H9 (cell line): ENCODE measurements at regions not wholly inside any gene's neighbourhood (a gene's known extent, or its start where the extent isn't known, plus 50 kb on each side); places are given as distances from the start of the nearest gene placed in this dataset.

ENCODE experiments used
- DNase-seq: peaks from one replicate; pipeline ENCODE4 v3.0.0-alpha.2; 2017
- H2AFZ ChIP-seq: one replicate; pipeline ENCODE4 v1.6.1; 2013; ENCODE audit warnings: mild to moderate bottlenecking, low read length, control low read depth, moderate library complexity
- H2AK5ac ChIP-seq: 2 replicates; pipeline ENCODE4 v1.6.1; 2013; ENCODE audit warnings: low read length, control low read depth, mixed read lengths; ENCODE audit not compliant: insufficient read length
- H2BK120ac ChIP-seq: one replicate; pipeline ENCODE4 v1.6.1; 2013; ENCODE audit warnings: low read depth, mild to moderate bottlenecking, low read length, control low read depth, inconsistent platforms; ENCODE audit not compliant: poor library complexity, severe bottlenecking
- H2BK12ac ChIP-seq: 2 replicates; pipeline ENCODE4 v1.6.1; 2013; ENCODE audit warnings: low read length, control low read depth, mixed read lengths, low read depth; ENCODE audit not compliant: insufficient read length
- H2BK15ac ChIP-seq: 2 replicates; pipeline ENCODE4 v1.6.1; 2013; ENCODE audit warnings: low read depth, low read length, control low read depth
- H2BK20ac ChIP-seq: one replicate; pipeline ENCODE4 v1.6.1; 2013; ENCODE audit warnings: low read depth, mild to moderate bottlenecking, low read length, control low read depth, inconsistent platforms; ENCODE audit not compliant: poor library complexity, severe bottlenecking
- H2BK5ac ChIP-seq: 2 replicates; pipeline ENCODE4 v1.6.1; 2013; ENCODE audit warnings: low read length, control low read depth, mixed read lengths; ENCODE audit not compliant: insufficient read length
- H3K14ac ChIP-seq: 2 replicates; pipeline ENCODE4 v1.6.1; 2013; ENCODE audit warnings: low read length, control low read depth; ENCODE audit not compliant: insufficient read depth
- H3K18ac ChIP-seq: 2 replicates; pipeline ENCODE4 v1.6.1; 2013; ENCODE audit warnings: low read depth, mild to moderate bottlenecking, mixed read lengths, low read length, control low read depth; ENCODE audit not compliant: insufficient read length
- H3K23ac ChIP-seq: 2 replicates; pipeline ENCODE4 v1.6.1; 2013; ENCODE audit warnings: low read length, control low read depth, mixed read lengths, low read depth; ENCODE audit not compliant: insufficient read length
- H3K23me2 ChIP-seq: 2 replicates; pipeline ENCODE4 v1.6.1; 2013; ENCODE audit warnings: low read depth, mild to moderate bottlenecking, mixed read lengths, low read length, control low read depth; ENCODE audit not compliant: insufficient read length, poor library complexity, severe bottlenecking
- H3K27ac ChIP-seq: 2 replicates; pipeline ENCODE4 v1.5.1; 2013; ENCODE audit warnings: low read length, control low read depth, mixed read lengths, low read depth; ENCODE audit not compliant: insufficient read length
- H3K27me3 ChIP-seq: 2 replicates; pipeline ENCODE4 v1.6.1; 2013; ENCODE audit warnings: low read length, control low read depth, inconsistent platforms; ENCODE audit not compliant: insufficient read depth
- H3K4ac ChIP-seq: 2 replicates; pipeline ENCODE4 v1.6.1; 2013; ENCODE audit warnings: low read depth, mild to moderate bottlenecking, control low read depth, inconsistent platforms, low read length, moderate library complexity
- H3K4me1 ChIP-seq: 2 replicates; pipeline ENCODE4 v1.6.1; 2013; ENCODE audit warnings: low read length, control low read depth, inconsistent platforms; ENCODE audit not compliant: insufficient read depth
- H3K4me2 ChIP-seq: 2 replicates; pipeline ENCODE4 v1.6.1; 2013; ENCODE audit warnings: low read length, control low read depth, mixed read lengths; ENCODE audit not compliant: insufficient read length, insufficient read depth
- H3K56ac ChIP-seq: 2 replicates; pipeline ENCODE4 v1.6.1; 2013; ENCODE audit warnings: low read depth, mild to moderate bottlenecking, mixed read lengths, low read length, control low read depth; ENCODE audit not compliant: insufficient read length
- H3K79me1 ChIP-seq: 2 replicates; pipeline ENCODE4 v1.6.1; 2013; ENCODE audit warnings: low read depth, mild to moderate bottlenecking, moderate library complexity, low read length, control low read depth, inconsistent platforms; ENCODE audit not compliant: insufficient read depth, poor library complexity, severe bottlenecking
- H3K79me2 ChIP-seq: 2 replicates; pipeline ENCODE4 v1.6.1; 2013; ENCODE audit warnings: low read length, control low read depth, inconsistent platforms; ENCODE audit not compliant: insufficient read depth
- H3K9ac ChIP-seq: 2 replicates; pipeline ENCODE4 v1.6.1; 2013; ENCODE audit warnings: low read length, control low read depth, mixed read lengths; ENCODE audit not compliant: insufficient read length; ENCODE audit errors: extremely low read depth
- H3K9me3 ChIP-seq: one replicate; pipeline ENCODE4 v1.6.1; 2013; ENCODE audit warnings: low read depth, low read length, inconsistent platforms; ENCODE audit not compliant: control insufficient read depth
- H3T11ph ChIP-seq: one replicate; pipeline ENCODE4 v1.6.1; 2013; ENCODE audit warnings: mild to moderate bottlenecking, low read length, control low read depth, inconsistent platforms
- H4K20me1 ChIP-seq: one replicate; pipeline ENCODE4 v1.6.1; 2013; ENCODE audit not compliant: control insufficient read depth, insufficient read length, insufficient read depth
- H4K5ac ChIP-seq: 2 replicates; pipeline ENCODE4 v1.6.1; 2013; ENCODE audit warnings: low read depth, mild to moderate bottlenecking, mixed read lengths, low read length, control low read depth; ENCODE audit not compliant: insufficient read length
- H4K8ac ChIP-seq: replicated peaks from 2 replicates; pipeline ENCODE4 v1.6.1; 2013; ENCODE audit warnings: low read length, control low read depth, mixed read lengths, low read depth; ENCODE audit not compliant: insufficient read length
- H4K91ac ChIP-seq: 2 replicates; pipeline ENCODE4 v1.6.1; 2013; ENCODE audit warnings: low read depth, mild to moderate bottlenecking, moderate library complexity, mixed read lengths, low read length, control low read depth; ENCODE audit not compliant: insufficient read length
- H3K27ac Mint-ChIP-seq, 3 experiments: 2 replicates in 2 of 3; 3 replicates in 1 of 3; pipeline ENCODE4 v1.8.0; 2020 to 2021; ENCODE audit warnings: mixed read lengths in 3 of 3, mild to moderate bottlenecking in 1 of 3, moderate library complexity in 1 of 3
- H3K27me3 Mint-ChIP-seq: 2 replicates; pipeline ENCODE4 v1.8.0; 2021; ENCODE audit warnings: low read depth, mild to moderate bottlenecking, moderate library complexity, mixed read lengths
- H3K36me3 Mint-ChIP-seq, 3 experiments: 2 replicates in 2 of 3; 3 replicates in 1 of 3; pipeline ENCODE4 v1.8.0; 2020 to 2021; ENCODE audit warnings: low read depth in 3 of 3, mixed read lengths in 3 of 3; ENCODE audit not compliant: insufficient read depth in 1 of 3
- H3K4me1 Mint-ChIP-seq, 2 experiments: 2 replicates each; pipeline ENCODE4 v1.8.0; 2020; ENCODE audit warnings: mixed read lengths in 2 of 2
- H3K4me3 Mint-ChIP-seq, 2 experiments: 2 replicates in 1 of 2; 3 replicates in 1 of 2; pipeline ENCODE4 v1.8.0; 2020 to 2021; ENCODE audit warnings: mild to moderate bottlenecking in 2 of 2, mixed read lengths in 2 of 2, moderate library complexity in 1 of 2
- H3K9me3 Mint-ChIP-seq, 2 experiments: 2 replicates in 1 of 2; 3 replicates in 1 of 2; pipeline ENCODE4 v1.8.0; 2020; ENCODE audit warnings: mild to moderate bottlenecking in 2 of 2, mixed read lengths in 2 of 2, moderate library complexity in 1 of 2
- TF ChIP-seq, protein P1 (sequence below): fragments of 200-600 bp; sonication (generic); conservative IDR thresholded peaks from 3 replicates; pipeline ENCODE4 v1.8.0; 2021; ENCODE audit warnings: antibody characterized with exemption, mild to moderate bottlenecking

DNA sequence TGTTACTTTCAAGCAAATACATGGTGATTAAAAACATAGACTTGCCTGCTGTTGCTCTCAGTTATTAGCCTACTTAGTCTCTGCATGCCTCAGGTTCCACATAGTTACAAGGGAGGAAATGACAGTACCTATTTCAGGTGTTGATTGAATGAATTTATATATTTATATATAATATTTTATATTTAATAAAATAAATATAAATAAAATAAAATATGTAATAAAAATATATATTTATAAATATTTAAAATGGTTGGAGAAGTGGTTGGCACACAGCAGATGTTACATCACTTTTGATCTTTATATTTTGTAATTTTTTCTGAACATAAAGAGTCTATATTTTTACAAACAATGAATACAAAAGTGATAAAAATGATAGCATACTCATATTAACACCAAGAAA is 716.0 kb upstream of the EYS start:
- no peaks in the 10 kb centered on the region for H3K27me3 ChIP-seq
- no peak overlapping the region for H4K8ac ChIP-seq
- no peak overlapping the region for H3K56ac ChIP-seq
- H3K14ac ChIP-seq = no peak overlapping the region
- H3K9me3 Mint-ChIP-seq = peaks cover 16 to 20% of the 10 kb centered on the region in 2 experiments
- peaks cover 0 to 5% (median 3%) of the 10 kb centered on the region in 3 experiments; a peak in 3 of 7 replicates for H3K36me3 Mint-ChIP-seq
- no peak overlapping the region for H2BK5ac ChIP-seq
- TF ChIP-seq, protein P1, sequence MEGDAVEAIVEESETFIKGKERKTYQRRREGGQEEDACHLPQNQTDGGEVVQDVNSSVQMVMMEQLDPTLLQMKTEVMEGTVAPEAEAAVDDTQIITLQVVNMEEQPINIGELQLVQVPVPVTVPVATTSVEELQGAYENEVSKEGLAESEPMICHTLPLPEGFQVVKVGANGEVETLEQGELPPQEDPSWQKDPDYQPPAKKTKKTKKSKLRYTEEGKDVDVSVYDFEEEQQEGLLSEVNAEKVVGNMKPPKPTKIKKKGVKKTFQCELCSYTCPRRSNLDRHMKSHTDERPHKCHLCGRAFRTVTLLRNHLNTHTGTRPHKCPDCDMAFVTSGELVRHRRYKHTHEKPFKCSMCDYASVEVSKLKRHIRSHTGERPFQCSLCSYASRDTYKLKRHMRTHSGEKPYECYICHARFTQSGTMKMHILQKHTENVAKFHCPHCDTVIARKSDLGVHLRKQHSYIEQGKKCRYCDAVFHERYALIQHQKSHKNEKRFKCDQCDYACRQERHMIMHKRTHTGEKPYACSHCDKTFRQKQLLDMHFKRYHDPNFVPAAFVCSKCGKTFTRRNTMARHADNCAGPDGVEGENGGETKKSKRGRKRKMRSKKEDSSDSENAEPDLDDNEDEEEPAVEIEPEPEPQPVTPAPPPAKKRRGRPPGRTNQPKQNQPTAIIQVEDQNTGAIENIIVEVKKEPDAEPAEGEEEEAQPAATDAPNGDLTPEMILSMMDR = no peak
- H3K27ac Mint-ChIP-seq = no peak overlapping the region
- no peaks in the 10 kb centered on the region for H3K4me1 Mint-ChIP-seq
- H2AK5ac ChIP-seq = no peak overlapping the region
- H3K23ac ChIP-seq = no peak overlapping the region
- H3K79me2 ChIP-seq = no peaks in the 10 kb centered on the region
- no peak overlapping the region for H2BK20ac ChIP-seq
- no peak overlapping the region for H3K4ac ChIP-seq
- H3K18ac ChIP-seq = no peak overlapping the region
- no peak overlapping the region for H3K4me2 ChIP-seq
- no peak overlapping the region for H3K4me3 Mint-ChIP-seq
- H3K9ac ChIP-seq = no peak overlapping the region
- no peaks in the 10 kb centered on the region for H4K20me1 ChIP-seq
- H2BK12ac ChIP-seq = no peak overlapping the region
- H2AFZ ChIP-seq = no peak overlapping the region
- H3T11ph ChIP-seq = no peak overlapping the region
- H3K27ac ChIP-seq = no peak overlapping the region
- no peak overlapping the region for H2BK120ac ChIP-seq
- no peak overlapping the region for H4K91ac ChIP-seq
- no peak for DNase-seq
- H2BK15ac ChIP-seq = no peak overlapping the region
- H3K4me1 ChIP-seq = no peaks in the 10 kb centered on the region
- no peaks in the 10 kb centered on the region for H3K23me2 ChIP-seq
- no peaks in the 10 kb centered on the region for H3K79me1 ChIP-seq
- no peaks in the 10 kb centered on the region; the same call in 1 of the 2 replicates for H3K27me3 Mint-ChIP-seq
- H3K9me3 ChIP-seq = no peaks in the 10 kb centered on the region
- no peak overlapping the region for H4K5ac ChIP-seq
